Breast epithelium (tissue), 4 donors: ENCODE measurements at regions not wholly inside any gene's neighbourhood (a gene's known extent, or its start where the extent isn't known, plus 50 kb on each side); places are given as distances from the start of the nearest gene placed in this dataset.

Experiments
- DNase-seq, 2 donors: peaks; one replicate each; pipeline ENCODE4 v3.0.0-alpha.2; 2019; ENCODE audit warnings: low spot score in 2 of 2
- H3K27ac ChIP-seq, 2 donors: fragments of 200-600 bp; sonication (generic) in 1 of 2; one replicate each; pipeline ENCODE4 v1.5.1; 2016 to 2019; ENCODE audit warnings: mild to moderate bottlenecking in 1 of 2
- H3K27me3 ChIP-seq, 2 donors: fragments of 200-600 bp; sonication (generic) in 1 of 2; one replicate each; pipeline versions ENCODE4 v1.5.1 to v1.6.0; 2017 to 2019; ENCODE audit warnings: control low read depth in 1 of 2, mild to moderate bottlenecking in 1 of 2
- H3K36me3 ChIP-seq: fragments of 200-600 bp; one replicate; pipeline ENCODE4 v1.5.1; 2019
- H3K4me1 ChIP-seq, 2 donors: fragments of 200-600 bp; sonication (generic); one replicate each; pipeline ENCODE4 v1.5.1; 2016 to 2019; ENCODE audit warnings: control low read depth in 1 of 2
- H3K4me3 ChIP-seq, 3 donors: fragments of 200-600 bp; sonication (generic); 1 replicate in 2 of 3; 2 replicates in 1 of 3; pipeline ENCODE4 v1.5.1; 2016 to 2019; ENCODE audit warnings: mild to moderate bottlenecking in 3 of 3, moderate library complexity in 2 of 3
- H3K9me3 ChIP-seq, 2 donors: fragments of 200-600 bp; sonication (generic) in 1 of 2; one replicate each; pipeline ENCODE4 v1.5.1; 2016 to 2019; ENCODE audit warnings: control low read depth in 1 of 2
- POLR2A ChIP-seq: fragments of 450-650 bp; IDR thresholded peaks from one replicate; pipeline ENCODE4 v1.6.1; 2016; ENCODE audit warnings: antibody characterized with exemption, mild to moderate bottlenecking, moderate library complexity
- POLR2AphosphoS5 ChIP-seq, 3 donors: sonication (generic); formaldehyde crosslinking; IDR thresholded peaks; one replicate each; pipeline ENCODE4 v1.6.1; 2017; ENCODE audit warnings: antibody characterized with exemption in 3 of 3
- intact Hi-C: fragments of 100-400 bp; cut with DNase I; formaldehyde crosslinking; loops from one replicate; pipeline ENCODE4 v1.15.1; 2023; ENCODE audit warnings: low total_unique reads
- TF ChIP-seq, protein P1 (sequence below), 3 donors: fragments of 450-650 bp; IDR thresholded peaks; one replicate each; pipeline ENCODE4 v1.5.1; 2016 to 2017; ENCODE audit warnings: antibody characterized with exemption in 3 of 3, mild to moderate bottlenecking in 3 of 3, moderate library complexity in 3 of 3

DNA sequence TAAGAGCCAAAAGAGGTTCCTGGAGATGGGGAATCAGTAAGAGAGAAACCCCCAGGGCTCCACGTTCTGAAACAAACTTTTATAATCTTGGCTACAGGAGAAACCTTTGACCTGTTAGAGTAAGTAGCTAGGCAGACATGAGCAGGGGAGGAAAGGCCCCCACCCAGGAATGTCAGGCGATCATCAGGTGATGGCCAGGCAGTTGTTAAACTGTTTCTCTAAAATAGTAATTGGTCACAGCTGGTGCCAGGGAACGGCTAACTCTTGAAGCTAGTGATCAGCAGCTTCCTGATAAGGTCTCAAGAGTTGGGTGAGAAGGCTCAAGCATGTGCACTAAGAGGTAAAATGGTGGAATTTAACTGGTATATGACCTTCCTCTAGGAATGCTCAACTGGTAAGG is 263.8 kb downstream of the HDGFL1 start:
- no peak overlapping the region for H3K27ac ChIP-seq
- DNase-seq = no peak
- H3K4me1 ChIP-seq = no peaks in the 10 kb centered on the region
- H3K4me3 ChIP-seq = no peak overlapping the region
- no peaks in the 10 kb centered on the region for H3K9me3 ChIP-seq
- intact Hi-C loops = no loop called here
- H3K27me3 ChIP-seq = no peaks in the 10 kb centered on the region
- TF ChIP-seq POLR2AphosphoS5 (IDR thresholded peaks at IDR 0.05) (no peak), POLR2A (no peak)
- TF ChIP-seq, protein P1, sequence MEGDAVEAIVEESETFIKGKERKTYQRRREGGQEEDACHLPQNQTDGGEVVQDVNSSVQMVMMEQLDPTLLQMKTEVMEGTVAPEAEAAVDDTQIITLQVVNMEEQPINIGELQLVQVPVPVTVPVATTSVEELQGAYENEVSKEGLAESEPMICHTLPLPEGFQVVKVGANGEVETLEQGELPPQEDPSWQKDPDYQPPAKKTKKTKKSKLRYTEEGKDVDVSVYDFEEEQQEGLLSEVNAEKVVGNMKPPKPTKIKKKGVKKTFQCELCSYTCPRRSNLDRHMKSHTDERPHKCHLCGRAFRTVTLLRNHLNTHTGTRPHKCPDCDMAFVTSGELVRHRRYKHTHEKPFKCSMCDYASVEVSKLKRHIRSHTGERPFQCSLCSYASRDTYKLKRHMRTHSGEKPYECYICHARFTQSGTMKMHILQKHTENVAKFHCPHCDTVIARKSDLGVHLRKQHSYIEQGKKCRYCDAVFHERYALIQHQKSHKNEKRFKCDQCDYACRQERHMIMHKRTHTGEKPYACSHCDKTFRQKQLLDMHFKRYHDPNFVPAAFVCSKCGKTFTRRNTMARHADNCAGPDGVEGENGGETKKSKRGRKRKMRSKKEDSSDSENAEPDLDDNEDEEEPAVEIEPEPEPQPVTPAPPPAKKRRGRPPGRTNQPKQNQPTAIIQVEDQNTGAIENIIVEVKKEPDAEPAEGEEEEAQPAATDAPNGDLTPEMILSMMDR (IDR thresholded peaks at IDR 0.05) = no peak
- H3K36me3 ChIP-seq = no peaks in the 10 kb centered on the region

GRCh38 chr6:22838345-22838744 is 269.0 kb downstream of the HDGFL1 start:
- Histone ChIP-seq H3K27me3 (no peaks in the 10 kb centered on the region), H3K4me1 (no peaks in the 10 kb centered on the region), H3K4me3 (no peak overlapping the region), H3K27ac (no peak overlapping the region), H3K9me3 (peaks cover 0 to 13% of the 10 kb centered on the region in 2 donors), H3K36me3 (no peaks in the 10 kb centered on the region)
- TF ChIP-seq POLR2AphosphoS5 (IDR thresholded peaks at IDR 0.05) = no peak
- no peak for TF ChIP-seq POLR2A
- TF ChIP-seq, protein P1 (IDR thresholded peaks at IDR 0.05) = no peak
- intact Hi-C loops = no loop called here
- DNase-seq = no peak

- no peaks in the 10 kb centered on the region for H3K9me3 ChIP-seq
- no peak for TF ChIP-seq POLR2A
- no peak for TF ChIP-seq POLR2AphosphoS5 (IDR thresholded peaks at IDR 0.05)
- TF ChIP-seq, protein P1 (IDR thresholded peaks at IDR 0.05) = no peak
- H3K4me1 ChIP-seq = no peaks in the 10 kb centered on the region
- no peak overlapping the region for H3K27ac ChIP-seq
- intact Hi-C loops = no loop called here
- H3K27me3 ChIP-seq = no peaks in the 10 kb centered on the region
- DNase-seq = no peak
- no peak overlapping the region for H3K4me3 ChIP-seq
- H3K36me3 ChIP-seq = no peaks in the 10 kb centered on the region
Observed at GRCh38 chr6:22845467-22845866, 276.1 kb downstream of the HDGFL1 start.

DNA sequence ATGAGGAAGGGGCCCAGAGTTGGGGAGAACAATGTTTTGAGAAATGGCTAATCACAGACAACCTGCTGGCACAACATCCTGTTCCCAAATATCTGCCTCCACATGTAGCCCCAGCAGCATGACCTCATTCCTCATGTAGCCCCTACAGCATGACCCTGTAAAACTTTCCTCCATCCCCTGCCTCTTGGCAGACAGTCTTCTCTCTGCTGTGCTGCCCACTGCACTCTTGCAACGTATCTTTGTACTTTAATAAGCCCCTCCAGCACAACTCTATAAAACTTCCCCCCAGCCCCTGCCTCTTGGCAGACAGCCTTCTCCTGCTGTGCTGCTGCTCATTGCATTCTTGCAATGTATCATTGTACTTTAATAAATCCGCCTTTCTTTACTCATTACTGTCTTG is 278.8 kb downstream of the HDGFL1 start:
- intact Hi-C loops = no loop called here
- no peaks in the 10 kb centered on the region for H3K36me3 ChIP-seq

DNA sequence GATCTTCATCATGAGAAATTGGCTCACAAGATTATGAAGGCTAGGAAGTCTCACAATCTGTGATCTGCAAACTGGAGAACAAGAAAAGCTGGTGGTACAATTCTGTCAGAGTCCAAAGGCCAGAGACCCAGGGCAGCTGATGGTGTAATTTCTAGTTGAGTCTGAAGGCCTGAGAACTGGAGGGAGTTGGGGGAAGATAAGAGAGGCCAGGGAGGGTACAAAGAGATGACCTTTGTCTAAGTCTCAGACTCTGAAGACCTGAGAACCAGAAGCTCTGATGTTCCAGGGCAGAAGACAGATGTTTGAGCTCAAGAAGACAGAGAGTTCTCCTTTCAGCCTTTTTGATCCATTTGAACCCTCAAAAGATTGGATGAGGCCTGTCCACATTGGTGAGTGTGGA is 280.6 kb downstream of the HDGFL1 start:
- no peaks in the 10 kb centered on the region for H3K4me1 ChIP-seq
- DNase-seq = no peak
- no peak overlapping the region for H3K4me3 ChIP-seq
- intact Hi-C loops = no loop called here
- no peaks in the 10 kb centered on the region for H3K9me3 ChIP-seq
- no peak overlapping the region for H3K27ac ChIP-seq
- no peaks in the 10 kb centered on the region for H3K36me3 ChIP-seq
- no peaks in the 10 kb centered on the region for H3K27me3 ChIP-seq
- TF ChIP-seq, protein P1 (IDR thresholded peaks at IDR 0.05) = no peak
- no peak for TF ChIP-seq POLR2AphosphoS5 (IDR thresholded peaks at IDR 0.05)
- no peak for TF ChIP-seq POLR2A

More for the DNA sequence above, 278.8 kb downstream of the HDGFL1 start:
- DNase-seq = no peak
- no peak for TF ChIP-seq POLR2A
- TF ChIP-seq, protein P1 (IDR thresholded peaks at IDR 0.05) = no peak
- TF ChIP-seq POLR2AphosphoS5 (IDR thresholded peaks at IDR 0.05) = no peak
- Histone ChIP-seq H3K27me3 (no peaks in the 10 kb centered on the region), H3K27ac (no peak overlapping the region), H3K9me3 (no peaks in the 10 kb centered on the region), H3K4me1 (no peaks in the 10 kb centered on the region), H3K4me3 (no peak overlapping the region)
